ENCODE measurements at regions not wholly inside any gene's neighbourhood (a gene's known extent, or its start where the extent isn't known, plus 50 kb on each side); places are given as distances from the start of the nearest gene placed in this dataset.

DNA sequence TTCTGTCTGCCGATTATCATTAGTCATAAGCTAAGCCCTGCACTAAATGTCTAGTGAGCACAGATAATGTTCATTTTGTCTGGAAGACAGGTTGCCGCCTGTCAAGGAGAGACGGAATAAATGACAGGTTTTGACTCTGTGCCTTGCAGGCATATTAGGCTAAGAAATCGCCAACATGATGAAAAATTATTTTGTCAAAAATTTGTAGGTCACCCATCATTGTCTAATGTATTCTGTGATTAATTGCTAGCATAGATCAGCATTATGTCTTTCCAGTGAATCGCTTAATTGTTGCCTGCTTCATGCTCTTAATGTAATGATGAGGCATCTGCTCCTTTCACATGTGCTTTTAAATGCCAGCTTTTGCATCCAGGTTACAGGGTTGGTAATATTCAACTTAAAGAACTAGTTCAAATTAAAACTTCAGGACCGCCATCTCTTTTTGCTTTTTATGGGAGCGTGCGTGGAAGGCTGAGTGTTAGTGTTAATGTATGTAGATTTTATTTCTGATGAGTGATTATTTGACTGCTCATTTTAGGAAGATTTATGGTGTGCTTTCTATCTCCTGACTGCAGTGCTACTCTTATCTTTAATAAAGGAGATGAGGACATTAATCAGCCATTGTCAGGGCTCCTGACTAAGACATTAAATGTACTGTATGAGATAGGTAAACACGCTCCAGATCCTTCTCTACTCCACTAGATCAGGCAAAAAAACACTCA, 120.8 kb upstream of the MEIS2 start:
- no peak for TF ChIP-seq CTCF (IDR thresholded peaks at IDR 0.05; ENCODE audit: insufficient read depth, low read length)
- TF ChIP-seq POLR2AphosphoS5 (IDR thresholded peaks at IDR 0.05; ENCODE audit: low read depth), result no peak
- TF ChIP-seq REST (IDR thresholded peaks at IDR 0.05; ENCODE audit: insufficient replicate concordance, low read depth), result no peak
- TF ChIP-seq GABPA (IDR thresholded peaks at IDR 0.05; ENCODE audit: low read depth), result no peak
- no peak for TF ChIP-seq SPI1 (IDR thresholded peaks at IDR 0.05; ENCODE audit: borderline replicate concordance, low read depth)

Data from HL-60 (cell line).